ENCODE measurements at regions not wholly inside any gene's neighbourhood (a gene's known extent, or its start where the extent isn't known, plus 50 kb on each side); places are given as distances from the start of the nearest gene placed in this dataset.
"Not testable (repeated sequence)": the region's sequence is repeated elsewhere in the genome, so short reads cannot be mapped to it uniquely, and the experiment has no call there.

DNA sequence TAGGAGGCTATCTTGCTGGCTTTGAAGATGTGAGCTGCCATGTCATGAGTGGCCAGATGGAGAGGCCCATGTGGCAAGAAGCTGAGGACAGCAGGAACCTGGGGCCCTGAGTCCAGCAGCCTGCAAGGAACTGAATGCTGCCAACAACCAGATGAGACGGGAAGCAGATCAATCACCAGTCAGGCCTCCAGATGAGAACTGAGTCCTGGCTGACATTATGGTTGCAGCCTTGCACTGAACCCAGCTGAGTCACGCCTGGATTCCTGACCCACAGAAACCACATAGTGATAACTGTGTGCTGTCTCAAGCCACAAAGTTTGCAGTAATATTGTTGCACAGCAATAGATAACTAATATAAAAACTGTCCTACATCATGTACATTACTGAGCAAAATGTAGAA is 173.8 kb downstream of the OTOP1 start:
- not testable (repeated sequence) for H3K4me2 ChIP-seq (ENCODE audit: low read length); H3K27ac ChIP-seq (ENCODE audit: low read length); H3K9me2 ChIP-seq (ENCODE audit: insufficient read depth, low read length); H3K36me3 ChIP-seq (ENCODE audit: insufficient read depth, low read length); H2AFZ ChIP-seq (ENCODE audit: low read depth, low read length); H4K20me1 ChIP-seq (ENCODE audit: insufficient read depth); H3K79me2 ChIP-seq (replicated peaks; ENCODE audit: insufficient read depth, low read length); H3K9ac ChIP-seq (ENCODE audit: low read length); H3K27me3 ChIP-seq (ENCODE audit: insufficient read depth, low read depth, low read length); H3F3A ChIP-seq (ENCODE audit: insufficient read depth, low read length, poor library complexity, severe bottlenecking); H3K9me3 ChIP-seq (ENCODE audit: low read length); H3K4me3 ChIP-seq (ENCODE audit: low read length)

DNA sequence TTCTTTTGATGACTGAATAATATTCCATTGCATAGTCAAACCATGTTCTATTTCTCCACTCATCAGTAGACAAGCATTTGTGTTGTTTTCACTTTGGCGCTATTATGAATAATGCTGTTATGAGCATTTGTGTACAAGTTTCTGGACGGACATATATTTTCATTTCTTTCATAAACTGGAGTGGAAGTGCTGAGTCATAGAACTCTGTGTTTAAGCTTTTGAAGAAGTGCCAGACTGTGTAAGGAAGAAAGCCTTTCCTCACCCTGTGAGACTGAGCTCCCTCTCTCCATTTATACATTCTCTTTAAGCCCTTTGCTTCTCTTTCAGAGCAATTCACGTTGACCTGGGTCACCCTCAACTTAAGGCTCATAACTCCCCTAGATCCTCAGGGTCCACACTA is 169.5 kb downstream of the OTOP1 start:
- not testable (repeated sequence) for H3K79me2 ChIP-seq (replicated peaks; ENCODE audit: insufficient read depth, low read length); H3K27ac ChIP-seq (ENCODE audit: low read length); H3F3A ChIP-seq (ENCODE audit: insufficient read depth, low read length, poor library complexity, severe bottlenecking); H3K9ac ChIP-seq (ENCODE audit: low read length); H3K4me3 ChIP-seq (ENCODE audit: low read length); H2AFZ ChIP-seq (ENCODE audit: low read depth, low read length); H4K20me1 ChIP-seq (ENCODE audit: insufficient read depth); H3K36me3 ChIP-seq (ENCODE audit: insufficient read depth, low read length); H3K4me2 ChIP-seq (ENCODE audit: low read length); H3K27me3 ChIP-seq (ENCODE audit: insufficient read depth, low read depth, low read length); H3K9me3 ChIP-seq (ENCODE audit: low read length); H3K9me2 ChIP-seq (ENCODE audit: insufficient read depth, low read length)

DNA sequence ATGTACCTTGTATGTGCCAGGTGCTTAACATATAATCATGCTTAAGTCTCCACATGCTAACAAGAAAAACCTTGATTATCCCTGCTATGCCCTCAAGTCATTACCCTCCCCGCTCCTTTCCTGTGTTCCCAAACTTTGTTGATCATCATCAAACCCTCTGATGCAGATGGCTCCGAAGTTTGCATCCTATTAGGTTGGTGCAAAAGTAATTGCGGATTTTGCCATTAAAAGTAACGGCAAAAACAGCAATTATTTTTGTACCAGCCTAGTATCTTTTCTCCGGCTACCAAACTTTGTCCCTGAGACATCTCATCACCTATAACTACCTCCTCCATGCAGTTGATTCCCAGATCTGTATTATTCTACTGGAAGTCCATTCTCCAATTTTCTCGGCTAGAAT is 142.6 kb downstream of the OTOP1 start:
- not testable (repeated sequence) for H3K9ac ChIP-seq (ENCODE audit: low read length); H3F3A ChIP-seq (ENCODE audit: insufficient read depth, low read length, poor library complexity, severe bottlenecking); H3K9me3 ChIP-seq (ENCODE audit: low read length); H3K4me2 ChIP-seq (ENCODE audit: low read length); H4K20me1 ChIP-seq (ENCODE audit: insufficient read depth); H3K9me2 ChIP-seq (ENCODE audit: insufficient read depth, low read length); H3K36me3 ChIP-seq (ENCODE audit: insufficient read depth, low read length); H3K79me2 ChIP-seq (replicated peaks; ENCODE audit: insufficient read depth, low read length); H3K4me3 ChIP-seq (ENCODE audit: low read length); H3K27me3 ChIP-seq (ENCODE audit: insufficient read depth, low read depth, low read length); H2AFZ ChIP-seq (ENCODE audit: low read depth, low read length); H3K27ac ChIP-seq (ENCODE audit: low read length)

DNA sequence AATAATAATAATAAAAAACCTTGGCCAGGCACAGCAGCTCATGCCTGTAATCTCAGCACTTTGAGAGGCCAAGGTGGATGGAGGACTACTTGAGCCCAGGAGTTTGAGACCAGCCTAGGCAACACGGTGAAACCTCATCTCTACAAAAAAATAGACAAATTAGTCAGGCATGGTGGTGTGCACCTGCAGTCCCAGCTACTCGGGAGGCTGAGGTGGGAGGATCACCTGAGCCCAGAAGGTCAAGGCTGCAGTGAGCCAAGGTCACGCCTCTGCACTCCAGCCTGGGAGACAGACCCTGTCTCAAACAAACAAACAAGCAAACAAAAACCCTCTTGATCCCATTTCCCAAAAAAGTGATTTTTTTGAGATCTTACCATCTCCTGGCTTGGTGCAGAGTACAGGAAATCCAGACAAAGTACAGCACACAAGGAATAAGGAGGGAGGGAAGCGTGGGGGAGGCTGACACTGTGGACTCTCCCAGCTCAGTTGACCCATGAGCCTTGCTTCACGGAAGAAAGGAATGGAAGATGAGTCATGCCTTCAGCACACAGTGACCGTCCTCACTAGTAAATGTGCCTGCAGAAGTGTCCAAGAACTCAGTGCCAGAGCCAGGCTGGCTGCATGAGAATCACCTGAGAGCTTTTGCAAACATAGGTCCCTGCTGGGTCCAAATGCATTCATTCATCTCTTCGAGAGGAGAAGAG is 136.9 kb downstream of the OTOP1 start:
- not testable (repeated sequence) for H3F3A ChIP-seq (ENCODE audit: insufficient read depth, low read length, poor library complexity, severe bottlenecking); H3K9me3 ChIP-seq (ENCODE audit: low read length); H3K9ac ChIP-seq (ENCODE audit: low read length); H3K4me3 ChIP-seq (ENCODE audit: low read length); H3K27me3 ChIP-seq (ENCODE audit: insufficient read depth, low read depth, low read length); H2AFZ ChIP-seq (ENCODE audit: low read depth, low read length); H3K79me2 ChIP-seq (replicated peaks; ENCODE audit: insufficient read depth, low read length); H3K4me2 ChIP-seq (ENCODE audit: low read length); H3K27ac ChIP-seq (ENCODE audit: low read length); H3K36me3 ChIP-seq (ENCODE audit: insufficient read depth, low read length); H3K9me2 ChIP-seq (ENCODE audit: insufficient read depth, low read length); H4K20me1 ChIP-seq (ENCODE audit: insufficient read depth)

DNA sequence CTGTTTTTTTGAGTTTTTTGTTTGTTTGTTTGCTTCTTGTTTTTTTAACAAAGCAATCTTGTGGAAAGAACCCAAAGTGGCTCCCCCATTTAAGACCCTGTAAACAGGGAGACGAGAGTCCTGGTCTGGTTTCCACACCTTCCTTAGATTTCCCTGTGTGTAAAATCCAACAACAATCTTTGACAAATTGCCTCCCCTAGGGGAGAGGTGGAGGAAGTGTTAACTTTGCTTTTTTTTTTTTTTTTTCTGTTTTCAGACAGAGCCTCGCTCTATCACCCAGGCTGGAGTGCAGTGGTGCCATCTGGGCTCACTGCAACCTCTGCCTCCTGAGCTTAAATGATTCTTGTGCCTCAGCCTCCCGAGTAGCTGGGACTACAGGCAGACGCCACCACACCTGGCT is 136.0 kb downstream of the OTOP1 start:
- not testable (repeated sequence) for H3K9ac ChIP-seq (ENCODE audit: low read length); H3K4me2 ChIP-seq (ENCODE audit: low read length); H3K79me2 ChIP-seq (replicated peaks; ENCODE audit: insufficient read depth, low read length); H3K27ac ChIP-seq (ENCODE audit: low read length); H3K36me3 ChIP-seq (ENCODE audit: insufficient read depth, low read length); H3K9me2 ChIP-seq (ENCODE audit: insufficient read depth, low read length); H3K9me3 ChIP-seq (ENCODE audit: low read length); H3F3A ChIP-seq (ENCODE audit: insufficient read depth, low read length, poor library complexity, severe bottlenecking); H2AFZ ChIP-seq (ENCODE audit: low read depth, low read length); H4K20me1 ChIP-seq (ENCODE audit: insufficient read depth); H3K27me3 ChIP-seq (ENCODE audit: insufficient read depth, low read depth, low read length); H3K4me3 ChIP-seq (ENCODE audit: low read length)

DNA sequence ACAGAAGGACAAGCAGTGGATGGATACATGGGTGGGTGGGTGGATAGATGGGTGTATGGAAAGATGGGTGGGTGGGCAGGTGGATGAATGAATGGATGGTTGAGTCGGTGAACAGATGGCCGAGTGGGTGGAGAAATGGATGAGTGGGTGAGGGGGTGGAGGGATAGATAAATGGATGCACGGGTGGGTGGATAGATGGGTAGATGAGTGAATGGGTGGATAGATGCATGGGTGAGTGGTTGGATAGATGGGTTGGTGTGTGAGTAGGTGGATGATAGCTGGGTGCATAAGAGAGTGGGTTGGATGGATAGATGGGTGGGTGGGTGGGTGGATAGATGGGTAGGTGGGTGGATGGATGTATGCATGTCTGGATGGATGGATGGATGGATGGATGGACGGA is 134.6 kb downstream of the OTOP1 start:
- not testable (repeated sequence) for H3K9ac ChIP-seq (ENCODE audit: low read length); H3K27ac ChIP-seq (ENCODE audit: low read length); H3K4me3 ChIP-seq (ENCODE audit: low read length); H3K79me2 ChIP-seq (replicated peaks; ENCODE audit: insufficient read depth, low read length); H3K9me3 ChIP-seq (ENCODE audit: low read length); H3K36me3 ChIP-seq (ENCODE audit: insufficient read depth, low read length); H2AFZ ChIP-seq (ENCODE audit: low read depth, low read length); H3K9me2 ChIP-seq (ENCODE audit: insufficient read depth, low read length); H4K20me1 ChIP-seq (ENCODE audit: insufficient read depth); H3F3A ChIP-seq (ENCODE audit: insufficient read depth, low read length, poor library complexity, severe bottlenecking); H3K4me2 ChIP-seq (ENCODE audit: low read length); H3K27me3 ChIP-seq (ENCODE audit: insufficient read depth, low read depth, low read length)

DNA sequence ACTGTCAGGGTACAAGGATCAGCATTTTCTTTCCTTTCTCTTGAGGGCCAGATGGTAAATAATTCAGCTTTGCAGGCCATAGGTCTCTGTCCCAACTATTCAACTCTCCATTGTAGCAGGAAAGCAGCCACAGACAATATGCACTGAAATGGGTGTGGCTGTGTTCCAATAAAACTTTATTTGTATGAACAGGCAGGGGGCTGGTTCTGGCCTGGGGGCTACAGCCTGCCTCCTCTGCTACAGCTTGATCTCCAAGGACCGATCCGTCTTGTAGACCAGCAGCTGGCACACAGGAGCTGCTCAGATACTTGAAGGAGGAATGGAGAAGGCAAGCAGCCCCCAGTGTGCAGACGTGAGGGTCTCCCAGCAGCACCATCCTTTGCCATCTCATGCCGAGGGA is 127.1 kb downstream of the OTOP1 start:
- H3K27me3 ChIP-seq (ENCODE audit: insufficient read depth, low read depth, low read length); H3K4me3 ChIP-seq (ENCODE audit: low read length); H4K20me1 ChIP-seq (ENCODE audit: insufficient read depth); H3K36me3 ChIP-seq (ENCODE audit: insufficient read depth, low read length); H3K9me3 ChIP-seq (ENCODE audit: low read length); H3K9me2 ChIP-seq (ENCODE audit: insufficient read depth, low read length); H3K27ac ChIP-seq (ENCODE audit: low read length); H2AFZ ChIP-seq (ENCODE audit: low read depth, low read length); H3K79me2 ChIP-seq (replicated peaks; ENCODE audit: insufficient read depth, low read length); H3K4me2 ChIP-seq (ENCODE audit: low read length); H3K9ac ChIP-seq (ENCODE audit: low read length); H3F3A ChIP-seq (ENCODE audit: insufficient read depth, low read length, poor library complexity, severe bottlenecking): not testable (repeated sequence)

DNA sequence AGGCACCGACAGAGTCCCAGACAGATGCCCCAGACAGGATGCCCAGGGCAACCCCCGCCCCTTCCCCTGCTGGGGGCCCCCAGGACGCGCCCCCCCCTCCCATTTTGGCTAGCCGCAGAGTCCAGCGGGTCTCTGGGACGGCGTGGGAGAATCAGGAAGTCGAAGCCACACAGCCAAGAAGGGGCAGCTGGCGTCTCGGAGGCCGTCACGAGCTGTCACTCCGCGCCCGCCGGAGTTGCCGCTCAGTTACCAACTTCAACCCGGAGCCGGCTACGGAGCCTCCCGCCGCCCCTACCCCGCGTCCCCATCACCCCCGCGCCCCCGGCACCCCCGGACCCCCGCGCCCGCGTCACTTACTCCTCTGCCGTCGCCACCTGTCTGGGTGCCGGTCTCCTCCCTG is 119.8 kb downstream of the OTOP1 start:
- Histone ChIP-seq H3K9ac (ENCODE audit: low read length) (peak overlapping the region; percentile 45), H3K4me3 (ENCODE audit: low read length) (peak overlapping the region; percentile 64)
- not testable (repeated sequence) for H3K36me3 ChIP-seq (ENCODE audit: insufficient read depth, low read length); H3K9me3 ChIP-seq (ENCODE audit: low read length); H3K9me2 ChIP-seq (ENCODE audit: insufficient read depth, low read length); H4K20me1 ChIP-seq (ENCODE audit: insufficient read depth); H3K4me2 ChIP-seq (ENCODE audit: low read length); H3K79me2 ChIP-seq (replicated peaks; ENCODE audit: insufficient read depth, low read length); H3F3A ChIP-seq (ENCODE audit: insufficient read depth, low read length, poor library complexity, severe bottlenecking); H3K27ac ChIP-seq (ENCODE audit: low read length); H3K27me3 ChIP-seq (ENCODE audit: insufficient read depth, low read depth, low read length); H2AFZ ChIP-seq (ENCODE audit: low read depth, low read length)
